ENCODE measurements at regions not wholly inside any gene's neighbourhood (a gene's known extent, or its start where the extent isn't known, plus 50 kb on each side); places are given as distances from the start of the nearest gene placed in this dataset.

- TF ChIP-seq YY1 (IDR thresholded peaks at IDR 0.05; ENCODE audit: low read depth) (no peak), MAX (IDR thresholded peaks at IDR 0.05) (no peak), CEBPB (IDR thresholded peaks at IDR 0.05) (no peak)
These were observed 238.1 kb upstream of the STS start for GRCh38 chrX:6909396-6909795.

- TF ChIP-seq TEAD4 (IDR thresholded peaks at IDR 0.05) (no peak), TCF12 (IDR thresholded peaks at IDR 0.05; ENCODE audit: low read depth) (no peak), CEBPB (IDR thresholded peaks at IDR 0.05) (no peak), TAF1 (IDR thresholded peaks at IDR 0.05; ENCODE audit: low read depth) (no peak), RAD21 (IDR thresholded peaks at IDR 0.05; ENCODE audit: low read depth) (no peak), EP300 (IDR thresholded peaks at IDR 0.05; ENCODE audit: borderline replicate concordance) (no peak), MAX (IDR thresholded peaks at IDR 0.05) (no peak), ZBTB7A (IDR thresholded peaks at IDR 0.05; ENCODE audit: low read depth) (no peak), EGR1 (IDR thresholded peaks at IDR 0.05) (no peak), CREB1 (IDR thresholded peaks at IDR 0.05; ENCODE audit: low read depth) (no peak), YY1 (IDR thresholded peaks at IDR 0.05; ENCODE audit: low read depth) (no peak), NFIC (IDR thresholded peaks at IDR 0.05) (no peak), USF1 (IDR thresholded peaks at IDR 0.05) (no peak)
These were observed 240.9 kb upstream of the STS start for GRCh38 chrX:6906608-6907007.

- TF ChIP-seq FOXM1 (IDR thresholded peaks at IDR 0.05; ENCODE audit: borderline replicate concordance, low read depth) (no peak), CEBPB (IDR thresholded peaks at IDR 0.05) (no peak), YY1 (IDR thresholded peaks at IDR 0.05; ENCODE audit: low read depth) (no peak), ZBTB7A (IDR thresholded peaks at IDR 0.05; ENCODE audit: low read depth) (no peak), CREB1 (IDR thresholded peaks at IDR 0.05; ENCODE audit: low read depth) (no peak), USF1 (IDR thresholded peaks at IDR 0.05) (no peak), MAX (IDR thresholded peaks at IDR 0.05) (no peak), NFIC (IDR thresholded peaks at IDR 0.05) (no peak), TAF1 (IDR thresholded peaks at IDR 0.05; ENCODE audit: low read depth) (no peak), TCF12 (IDR thresholded peaks at IDR 0.05; ENCODE audit: low read depth) (no peak)
These were observed 243.4 kb upstream of the STS start for GRCh38 chrX:6904156-6904555.

DNA sequence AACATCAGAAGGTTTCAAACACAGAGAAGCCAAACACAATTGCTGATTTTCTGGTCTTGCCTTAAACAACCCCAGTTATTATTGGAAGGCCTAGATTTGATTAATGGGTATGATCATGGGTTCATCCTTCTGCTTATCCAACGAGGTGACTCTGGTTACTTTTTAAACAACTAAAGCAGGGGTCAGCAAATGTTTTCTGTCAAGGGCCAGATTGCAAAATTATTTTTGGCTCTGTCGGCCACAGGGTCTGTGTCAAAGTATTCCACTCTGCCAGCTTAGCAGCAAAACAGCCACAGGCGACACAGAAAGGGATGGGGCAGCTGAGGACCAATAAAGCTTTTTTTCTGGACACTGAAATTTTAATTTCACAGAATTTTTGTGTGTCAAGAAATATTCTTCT is 249.1 kb upstream of the STS start:
- TF ChIP-seq YY1 (IDR thresholded peaks at IDR 0.05; ENCODE audit: low read depth), result no peak
- TF ChIP-seq TEAD4 (IDR thresholded peaks at IDR 0.05), result no peak
- TF ChIP-seq CEBPB (IDR thresholded peaks at IDR 0.05), result no peak
- TF ChIP-seq NFIC (IDR thresholded peaks at IDR 0.05), result no peak

GRCh38 chrX:6891404-6891803 is 256.1 kb upstream of the STS start:
- TF ChIP-seq RAD21 (IDR thresholded peaks at IDR 0.05; ENCODE audit: low read depth), result no peak
- TF ChIP-seq NFIC (IDR thresholded peaks at IDR 0.05), result no peak
- TF ChIP-seq, protein P1, sequence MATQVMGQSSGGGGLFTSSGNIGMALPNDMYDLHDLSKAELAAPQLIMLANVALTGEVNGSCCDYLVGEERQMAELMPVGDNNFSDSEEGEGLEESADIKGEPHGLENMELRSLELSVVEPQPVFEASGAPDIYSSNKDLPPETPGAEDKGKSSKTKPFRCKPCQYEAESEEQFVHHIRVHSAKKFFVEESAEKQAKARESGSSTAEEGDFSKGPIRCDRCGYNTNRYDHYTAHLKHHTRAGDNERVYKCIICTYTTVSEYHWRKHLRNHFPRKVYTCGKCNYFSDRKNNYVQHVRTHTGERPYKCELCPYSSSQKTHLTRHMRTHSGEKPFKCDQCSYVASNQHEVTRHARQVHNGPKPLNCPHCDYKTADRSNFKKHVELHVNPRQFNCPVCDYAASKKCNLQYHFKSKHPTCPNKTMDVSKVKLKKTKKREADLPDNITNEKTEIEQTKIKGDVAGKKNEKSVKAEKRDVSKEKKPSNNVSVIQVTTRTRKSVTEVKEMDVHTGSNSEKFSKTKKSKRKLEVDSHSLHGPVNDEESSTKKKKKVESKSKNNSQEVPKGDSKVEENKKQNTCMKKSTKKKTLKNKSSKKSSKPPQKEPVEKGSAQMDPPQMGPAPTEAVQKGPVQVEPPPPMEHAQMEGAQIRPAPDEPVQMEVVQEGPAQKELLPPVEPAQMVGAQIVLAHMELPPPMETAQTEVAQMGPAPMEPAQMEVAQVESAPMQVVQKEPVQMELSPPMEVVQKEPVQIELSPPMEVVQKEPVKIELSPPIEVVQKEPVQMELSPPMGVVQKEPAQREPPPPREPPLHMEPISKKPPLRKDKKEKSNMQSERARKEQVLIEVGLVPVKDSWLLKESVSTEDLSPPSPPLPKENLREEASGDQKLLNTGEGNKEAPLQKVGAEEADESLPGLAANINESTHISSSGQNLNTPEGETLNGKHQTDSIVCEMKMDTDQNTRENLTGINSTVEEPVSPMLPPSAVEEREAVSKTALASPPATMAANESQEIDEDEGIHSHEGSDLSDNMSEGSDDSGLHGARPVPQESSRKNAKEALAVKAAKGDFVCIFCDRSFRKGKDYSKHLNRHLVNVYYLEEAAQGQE (IDR thresholded peaks at IDR 0.05; ENCODE audit: low read depth), result no peak
- no peak for TF ChIP-seq TCF12 (IDR thresholded peaks at IDR 0.05; ENCODE audit: low read depth)
- TF ChIP-seq CREB1 (IDR thresholded peaks at IDR 0.05; ENCODE audit: low read depth), result no peak
- no peak for TF ChIP-seq CEBPB (IDR thresholded peaks at IDR 0.05)
- TF ChIP-seq ZBTB7A (IDR thresholded peaks at IDR 0.05; ENCODE audit: low read depth), result no peak
- TF ChIP-seq EGR1 (IDR thresholded peaks at IDR 0.05), result no peak
- no peak for TF ChIP-seq MAX (IDR thresholded peaks at IDR 0.05)
- no peak for TF ChIP-seq TAF1 (IDR thresholded peaks at IDR 0.05; ENCODE audit: low read depth)
- TF ChIP-seq FOXM1 (IDR thresholded peaks at IDR 0.05; ENCODE audit: borderline replicate concordance, low read depth), result no peak
- TF ChIP-seq USF1 (IDR thresholded peaks at IDR 0.05), result no peak
- TF ChIP-seq EP300 (IDR thresholded peaks at IDR 0.05; ENCODE audit: borderline replicate concordance), result no peak
- no peak for TF ChIP-seq YY1 (IDR thresholded peaks at IDR 0.05; ENCODE audit: low read depth)
- no peak for TF ChIP-seq TEAD4 (IDR thresholded peaks at IDR 0.05)

- no peak for TF ChIP-seq CREB1 (IDR thresholded peaks at IDR 0.05; ENCODE audit: low read depth)
- no peak for TF ChIP-seq RAD21 (IDR thresholded peaks at IDR 0.05; ENCODE audit: low read depth)
- TF ChIP-seq TEAD4 (IDR thresholded peaks at IDR 0.05), result no peak
- TF ChIP-seq TCF12 (IDR thresholded peaks at IDR 0.05; ENCODE audit: low read depth), result no peak
- no peak for TF ChIP-seq MAX (IDR thresholded peaks at IDR 0.05)
These were observed 256.8 kb upstream of the STS start for GRCh38 chrX:6890544-6891261.

GRCh38 chrX:6885909-6886308 is 261.6 kb upstream of the STS start:
- TF ChIP-seq FOXM1 (IDR thresholded peaks at IDR 0.05; ENCODE audit: borderline replicate concordance, low read depth) (no peak), NFIC (IDR thresholded peaks at IDR 0.05) (no peak), USF1 (IDR thresholded peaks at IDR 0.05) (no peak), EGR1 (IDR thresholded peaks at IDR 0.05) (no peak), TEAD4 (IDR thresholded peaks at IDR 0.05) (no peak), CREB1 (IDR thresholded peaks at IDR 0.05; ENCODE audit: low read depth) (no peak)
- TF ChIP-seq, protein P1 (IDR thresholded peaks at IDR 0.05; ENCODE audit: low read depth), result no peak
